Fibroblast of lung (primary cell): ENCODE measurements at regions not wholly inside any gene's neighbourhood (a gene's known extent, or its start where the extent isn't known, plus 50 kb on each side); places are given as distances from the start of the nearest gene placed in this dataset.

Source experiments
- CTCF ChIP-seq, 2 donors: IDR thresholded peaks in 1 of 2; conservative IDR thresholded peaks in 1 of 2; 1 replicate in 1 of 2; 2 replicates in 1 of 2; pipeline ENCODE4 v1.5.1; 2011 to 2012; ENCODE audit warnings: low read length in 2 of 2, control low read depth in 1 of 2, inconsistent platforms in 1 of 2, low read depth in 1 of 2, mild to moderate bottlenecking in 1 of 2
- EZH2 ChIP-seq: IDR thresholded peaks from 2 replicates; pipeline ENCODE4 v1.5.1; 2012; ENCODE audit warnings: low read length, control low read depth, mild to moderate bottlenecking; ENCODE audit errors: missing control alignments

GRCh38 chr4:103305355-103305754 lies 107.2 kb upstream of the CENPE start:
- TF ChIP-seq CTCF (conservative IDR thresholded peaks at IDR 0.05 in 1 of 2, IDR thresholded peaks at IDR 0.05 in 1 of 2; ENCODE audit: low read depth in 1 of 2, low read length in 2 of 2) = no peak
- TF ChIP-seq EZH2 = no peak
